Endothelial cell of hepatic sinusoid (primary cell): ENCODE measurements at regions not wholly inside any gene's neighbourhood (a gene's known extent, or its start where the extent isn't known, plus 50 kb on each side); places are given as distances from the start of the nearest gene placed in this dataset.

Source experiments
- in situ Hi-C: cut with HindIII; loops from 2 replicates; pipeline ENCODE4 v1.10.0; 2017; ENCODE audit warnings: low sequenced_read_pairs

GRCh38 chr2:107595749-107596148, 230.9 kb upstream of the RGPD4 start:
- in situ Hi-C loops: no loop called here

- in situ Hi-C loops: no loop called here
Measured at GRCh38 chr2:107597507-107597906, 229.2 kb upstream of the RGPD4 start.

GRCh38 chr2:107602801-107603200, 223.9 kb upstream of the RGPD4 start:
- in situ Hi-C loops: no loop called here

- in situ Hi-C loops: no loop called here
Measured at GRCh38 chr2:107607054-107607453, 219.6 kb upstream of the RGPD4 start.

GRCh38 chr2:107607473-107607872, 219.2 kb upstream of the RGPD4 start:
- in situ Hi-C loops: no loop called here

GRCh38 chr2:107615039-107615438, 211.7 kb upstream of the RGPD4 start:
- in situ Hi-C loops: no loop called here

GRCh38 chr2:107618769-107619168, 207.9 kb upstream of the RGPD4 start:
- in situ Hi-C loops: no loop called here

- in situ Hi-C loops: no loop called here
Measured at GRCh38 chr2:107621186-107622165, 205.2 kb upstream of the RGPD4 start.

GRCh38 chr2:107622741-107623310, 203.9 kb upstream of the RGPD4 start:
- in situ Hi-C loops: no loop called here

GRCh38 chr2:107625982-107626381, 200.7 kb upstream of the RGPD4 start:
- in situ Hi-C loops: no loop called here

GRCh38 chr2:107627164-107627563, 199.5 kb upstream of the RGPD4 start:
- in situ Hi-C loops: no loop called here

GRCh38 chr2:107627926-107628325, 198.8 kb upstream of the RGPD4 start:
- in situ Hi-C loops: no loop called here

- in situ Hi-C loops: no loop called here
Measured at GRCh38 chr2:107633580-107634147, 193.0 kb upstream of the RGPD4 start.

- in situ Hi-C loops: no loop called here
Measured at GRCh38 chr2:107634172-107634571, 192.5 kb upstream of the RGPD4 start.

GRCh38 chr2:107635883-107636282, 190.8 kb upstream of the RGPD4 start:
- in situ Hi-C loops: no loop called here

GRCh38 chr2:107645586-107645985, 181.1 kb upstream of the RGPD4 start:
- in situ Hi-C loops: no loop called here

GRCh38 chr2:107648781-107649404, 177.8 kb upstream of the RGPD4 start:
- in situ Hi-C loops: no loop called here

- in situ Hi-C loops: no loop called here
Measured at GRCh38 chr2:107657049-107657448, 169.6 kb upstream of the RGPD4 start.

- in situ Hi-C loops: no loop called here
Measured at GRCh38 chr2:107663632-107664031, 163.1 kb upstream of the RGPD4 start.

GRCh38 chr2:107669335-107669734, 157.4 kb upstream of the RGPD4 start:
- in situ Hi-C loops: no loop called here

- in situ Hi-C loops: no loop called here
Measured at GRCh38 chr2:107681936-107682335, 144.8 kb upstream of the RGPD4 start.
